ENCODE measurements at regions not wholly inside any gene's neighbourhood (a gene's known extent, or its start where the extent isn't known, plus 50 kb on each side); places are given as distances from the start of the nearest gene placed in this dataset.

DNA sequence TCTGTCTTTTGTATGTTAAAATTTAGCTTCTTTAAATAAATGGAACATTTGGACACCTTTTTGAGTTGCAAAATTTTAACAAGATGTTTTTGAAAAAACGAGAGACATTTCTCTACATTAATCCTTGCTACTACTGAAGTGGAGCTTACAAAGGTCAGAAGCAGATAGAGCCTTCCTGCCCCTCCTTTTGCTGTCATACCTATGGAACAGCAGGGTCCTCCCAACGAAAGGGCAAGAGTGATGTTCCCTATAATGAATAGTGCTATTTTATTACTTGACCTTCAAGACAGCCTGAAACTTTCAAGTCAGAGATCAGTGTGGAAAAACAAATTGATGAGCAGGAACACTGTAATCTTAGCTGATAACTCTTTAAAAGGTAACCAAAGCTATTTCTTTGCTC, 1538.9 kb downstream of the PLA2G4A start:
- Histone ChIP-seq H3K4me3 (no peak overlapping the region), H3K9me2 (ENCODE audit: insufficient read depth) (no peaks in the 10 kb centered on the region), H3K27me3 (ENCODE audit: insufficient read depth) (no peaks in the 10 kb centered on the region), H3K4me2 (no peak overlapping the region), H3F3A (replicated peaks; ENCODE audit: low read depth) (no peaks in the 10 kb centered on the region), H3K4me1 (ENCODE audit: insufficient read depth) (peaks cover 30% of the 10 kb centered on the region), H4K20me1 (replicated peaks; ENCODE audit: insufficient read depth) (no peaks in the 10 kb centered on the region), H3K27ac (ENCODE audit: low read depth) (no peak overlapping the region), H3K36me3 (ENCODE audit: insufficient read depth) (no peaks in the 10 kb centered on the region), H3K79me2 (replicated peaks; ENCODE audit: insufficient read depth) (no peaks in the 10 kb centered on the region), H2AFZ (no peak overlapping the region)
- Mint-ChIP-seq H3K4me3 (no peak overlapping the region), H3K4me1 (peaks cover 32% of the 10 kb centered on the region), H3K36me3 (ENCODE audit: low read depth) (no peaks in the 10 kb centered on the region), H3K27ac (peak overlapping the region; percentile 13; the same call in 1 of the 2 replicates), H3K9me3 (no peaks in the 10 kb centered on the region), H3K27me3 (ENCODE audit: insufficient read depth, low read depth, poor library complexity) (peaks cover 2% of the 10 kb centered on the region)
- ATAC-seq (no peak), DNase-seq (ENCODE audit: low spot score) (no peak)
- TF ChIP-seq JUNB (IDR thresholded peaks at IDR 0.05; ENCODE audit: unreplicated experiment) = no peak
- TF ChIP-seq, protein P1, sequence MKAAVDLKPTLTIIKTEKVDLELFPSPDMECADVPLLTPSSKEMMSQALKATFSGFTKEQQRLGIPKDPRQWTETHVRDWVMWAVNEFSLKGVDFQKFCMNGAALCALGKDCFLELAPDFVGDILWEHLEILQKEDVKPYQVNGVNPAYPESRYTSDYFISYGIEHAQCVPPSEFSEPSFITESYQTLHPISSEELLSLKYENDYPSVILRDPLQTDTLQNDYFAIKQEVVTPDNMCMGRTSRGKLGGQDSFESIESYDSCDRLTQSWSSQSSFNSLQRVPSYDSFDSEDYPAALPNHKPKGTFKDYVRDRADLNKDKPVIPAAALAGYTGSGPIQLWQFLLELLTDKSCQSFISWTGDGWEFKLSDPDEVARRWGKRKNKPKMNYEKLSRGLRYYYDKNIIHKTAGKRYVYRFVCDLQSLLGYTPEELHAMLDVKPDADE (IDR thresholded peaks at IDR 0.05) = no peak
- TF ChIP-seq POLR2AphosphoS5 (IDR thresholded peaks at IDR 0.05; ENCODE audit: low read depth) = no peak
- no peak for TF ChIP-seq STAT1 (IDR thresholded peaks at IDR 0.05; ENCODE audit: unreplicated experiment)
- TF ChIP-seq, protein P2, sequence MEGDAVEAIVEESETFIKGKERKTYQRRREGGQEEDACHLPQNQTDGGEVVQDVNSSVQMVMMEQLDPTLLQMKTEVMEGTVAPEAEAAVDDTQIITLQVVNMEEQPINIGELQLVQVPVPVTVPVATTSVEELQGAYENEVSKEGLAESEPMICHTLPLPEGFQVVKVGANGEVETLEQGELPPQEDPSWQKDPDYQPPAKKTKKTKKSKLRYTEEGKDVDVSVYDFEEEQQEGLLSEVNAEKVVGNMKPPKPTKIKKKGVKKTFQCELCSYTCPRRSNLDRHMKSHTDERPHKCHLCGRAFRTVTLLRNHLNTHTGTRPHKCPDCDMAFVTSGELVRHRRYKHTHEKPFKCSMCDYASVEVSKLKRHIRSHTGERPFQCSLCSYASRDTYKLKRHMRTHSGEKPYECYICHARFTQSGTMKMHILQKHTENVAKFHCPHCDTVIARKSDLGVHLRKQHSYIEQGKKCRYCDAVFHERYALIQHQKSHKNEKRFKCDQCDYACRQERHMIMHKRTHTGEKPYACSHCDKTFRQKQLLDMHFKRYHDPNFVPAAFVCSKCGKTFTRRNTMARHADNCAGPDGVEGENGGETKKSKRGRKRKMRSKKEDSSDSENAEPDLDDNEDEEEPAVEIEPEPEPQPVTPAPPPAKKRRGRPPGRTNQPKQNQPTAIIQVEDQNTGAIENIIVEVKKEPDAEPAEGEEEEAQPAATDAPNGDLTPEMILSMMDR (conservative IDR thresholded peaks at IDR 0.05; ENCODE audit: low read depth in 2 of 2) = no peak
- TF ChIP-seq CREB1 (CRISPR knock-in tag; IDR thresholded peaks at IDR 0.05; ENCODE audit: low read depth) = no peak
- TF ChIP-seq REST (IDR thresholded peaks at IDR 0.05; ENCODE audit: unreplicated experiment) = no peak
- TF ChIP-seq EZH2phosphoT487 (IDR thresholded peaks at IDR 0.05; ENCODE audit: unreplicated experiment) = no peak
- no peak for TF ChIP-seq NANOG (IDR thresholded peaks at IDR 0.05; ENCODE audit: borderline replicate concordance)
- no peak for TF ChIP-seq ZNF462 (CRISPR knock-in tag; IDR thresholded peaks at IDR 0.05)
- TF ChIP-seq ZNF114 (CRISPR knock-in tag; IDR thresholded peaks at IDR 0.05) = no peak
- no peak for TF ChIP-seq ZNF331 (CRISPR knock-in tag; IDR thresholded peaks at IDR 0.05; ENCODE audit: low read depth)
- no peak for TF ChIP-seq EZH2 (IDR thresholded peaks at IDR 0.05; ENCODE audit: low read depth, unreplicated experiment)

All from GM23338 (cell line).